ENCODE measurements at regions not wholly inside any gene's neighbourhood (a gene's known extent, or its start where the extent isn't known, plus 50 kb on each side); places are given as distances from the start of the nearest gene placed in this dataset.
A peak's percentile ranks its signal among the peaks of the same experiment; 100 is the strongest.
"Not testable (repeated sequence)": the region's sequence is repeated elsewhere in the genome, so short reads cannot be mapped to it uniquely, and the experiment has no call there.

- Histone ChIP-seq H3K4me1 (no peaks in the 10 kb centered on the region), H3K9me3 (no peaks in the 10 kb centered on the region), H3K4me3 (no peak overlapping the region), H3K27me3 (ENCODE audit: low read depth) (no peaks in the 10 kb centered on the region), H3K36me3 (replicated peaks) (no peaks in the 10 kb centered on the region)
- in situ Hi-C loops (cut with MboI; ENCODE audit: low sequenced_read_pairs) = no loop called here
- no peak for DNase-seq (ENCODE audit: low spot score in 2 of 2)
Observed at GRCh38 chr14:28820677-28821076, 54.1 kb downstream of the FOXG1 start.

- Histone ChIP-seq H3K4me1 (no peaks in the 10 kb centered on the region), H3K36me3 (replicated peaks) (no peaks in the 10 kb centered on the region), H3K4me3 (no peak overlapping the region), H3K9me3 (no peaks in the 10 kb centered on the region), H3K27me3 (ENCODE audit: low read depth) (no peaks in the 10 kb centered on the region)
- in situ Hi-C loops (cut with MboI; ENCODE audit: low sequenced_read_pairs) = no loop called here
- DNase-seq (ENCODE audit: low spot score in 2 of 2) = no peak
Observed at GRCh38 chr14:28821993-28822392, 55.4 kb downstream of the FOXG1 start.

DNA sequence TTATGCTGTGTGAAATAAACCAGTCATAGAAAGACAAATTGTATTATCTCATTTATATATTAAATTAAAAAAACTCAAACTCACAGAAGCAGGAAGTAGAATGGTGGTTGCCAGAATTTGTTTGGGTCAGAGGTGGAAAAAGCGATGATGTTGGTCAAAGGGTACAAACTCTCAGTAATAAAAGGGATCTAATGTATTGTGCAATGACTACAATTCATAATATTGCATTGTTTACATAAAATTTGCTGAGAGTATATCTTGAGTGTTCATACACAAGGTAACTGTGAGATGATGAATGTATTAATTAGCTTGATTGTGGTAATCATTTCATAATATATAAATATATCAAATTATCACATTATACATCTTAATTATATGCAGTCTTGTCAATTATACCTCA is 56.7 kb downstream of the FOXG1 start:
- H3K36me3 ChIP-seq (replicated peaks) = no peaks in the 10 kb centered on the region
- H3K4me1 ChIP-seq = peaks cover 5% of the 10 kb centered on the region
- no peaks in the 10 kb centered on the region for H3K9me3 ChIP-seq
- DNase-seq (ENCODE audit: low spot score in 2 of 2) = no peak
- in situ Hi-C loops (cut with MboI; ENCODE audit: low sequenced_read_pairs) = no loop called here
- H3K4me3 ChIP-seq = no peak overlapping the region
- H3K27me3 ChIP-seq (ENCODE audit: low read depth) = no peaks in the 10 kb centered on the region

GRCh38 chr14:28830115-28830534 is 63.5 kb downstream of the FOXG1 start:
- Histone ChIP-seq H3K27me3 (ENCODE audit: low read depth) (peaks cover 3% of the 10 kb centered on the region; the same call in 1 of the 2 replicates), H3K4me3 (no peak overlapping the region), H3K4me1 (peaks cover 29% of the 10 kb centered on the region), H3K36me3 (replicated peaks) (no peaks in the 10 kb centered on the region), H3K9me3 (no peaks in the 10 kb centered on the region)
- DNase-seq (ENCODE audit: low spot score in 2 of 2) = no peak
- in situ Hi-C loops (cut with MboI; ENCODE audit: low sequenced_read_pairs) = no loop called here

DNA sequence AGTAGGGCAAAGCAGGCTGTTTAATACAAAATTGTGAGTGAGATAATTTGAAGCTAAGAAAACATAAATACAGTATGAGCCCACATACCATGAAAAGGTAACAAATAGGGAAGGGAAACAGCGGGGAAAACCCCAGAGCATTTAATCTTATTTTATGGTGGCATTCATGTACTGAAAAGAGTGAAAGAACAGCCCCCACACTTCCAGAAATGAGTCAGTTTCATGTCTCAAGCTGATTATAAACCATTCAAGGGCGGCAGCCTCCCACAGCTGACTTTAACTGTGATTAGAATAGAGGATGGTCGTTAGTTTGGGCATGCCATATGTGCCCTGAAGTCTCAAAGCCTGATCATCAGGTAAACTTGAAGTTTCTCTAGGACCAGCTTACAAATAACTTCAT is 64.5 kb downstream of the FOXG1 start:
- Histone ChIP-seq H3K4me1 (peaks cover 29% of the 10 kb centered on the region), H3K36me3 (replicated peaks) (no peaks in the 10 kb centered on the region), H3K9me3 (no peaks in the 10 kb centered on the region), H3K4me3 (no peak overlapping the region), H3K27me3 (ENCODE audit: low read depth) (peaks cover 3% of the 10 kb centered on the region; the same call in 1 of the 2 replicates)
- in situ Hi-C loops (cut with MboI; ENCODE audit: low sequenced_read_pairs) = no loop called here
- DNase-seq (ENCODE audit: low spot score in 2 of 2) = no peak

- H3K36me3 ChIP-seq (replicated peaks); DNase-seq (ENCODE audit: low spot score in 2 of 2); H3K4me3 ChIP-seq; H3K27me3 ChIP-seq (ENCODE audit: low read depth); H3K4me1 ChIP-seq; in situ Hi-C loops (cut with MboI; ENCODE audit: low sequenced_read_pairs); H3K9me3 ChIP-seq: not testable (repeated sequence)
Observed at GRCh38 chr14:28842569-28842968, 76.0 kb downstream of the FOXG1 start.

DNA sequence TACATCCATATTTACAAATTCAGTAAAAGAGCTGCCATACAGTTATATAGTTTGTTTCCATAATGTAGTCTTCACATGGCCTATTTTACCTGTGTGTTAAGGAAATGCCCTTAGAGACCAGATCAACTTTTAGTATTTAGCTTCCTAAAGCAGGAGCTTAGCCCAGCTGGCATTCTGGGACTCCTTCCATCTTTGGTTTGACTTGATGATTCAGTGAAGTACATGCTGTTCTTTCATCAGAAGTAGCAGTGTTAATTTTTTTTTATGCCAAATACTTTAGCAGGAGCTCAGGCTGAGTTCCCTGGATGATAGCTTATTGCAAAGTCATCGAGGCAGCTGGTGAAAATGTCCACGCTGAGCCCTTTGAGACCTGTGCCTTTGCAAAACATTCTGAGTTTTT is 101.0 kb downstream of the FOXG1 start:
- no peaks in the 10 kb centered on the region for H3K27me3 ChIP-seq (ENCODE audit: low read depth)
- in situ Hi-C loops (cut with MboI; ENCODE audit: low sequenced_read_pairs) = no loop called here
- H3K36me3 ChIP-seq (replicated peaks) = no peaks in the 10 kb centered on the region
- no peak for DNase-seq (ENCODE audit: low spot score in 2 of 2)
- no peak overlapping the region for H3K4me3 ChIP-seq
- H3K9me3 ChIP-seq = no peaks in the 10 kb centered on the region
- H3K4me1 ChIP-seq = no peaks in the 10 kb centered on the region

DNA sequence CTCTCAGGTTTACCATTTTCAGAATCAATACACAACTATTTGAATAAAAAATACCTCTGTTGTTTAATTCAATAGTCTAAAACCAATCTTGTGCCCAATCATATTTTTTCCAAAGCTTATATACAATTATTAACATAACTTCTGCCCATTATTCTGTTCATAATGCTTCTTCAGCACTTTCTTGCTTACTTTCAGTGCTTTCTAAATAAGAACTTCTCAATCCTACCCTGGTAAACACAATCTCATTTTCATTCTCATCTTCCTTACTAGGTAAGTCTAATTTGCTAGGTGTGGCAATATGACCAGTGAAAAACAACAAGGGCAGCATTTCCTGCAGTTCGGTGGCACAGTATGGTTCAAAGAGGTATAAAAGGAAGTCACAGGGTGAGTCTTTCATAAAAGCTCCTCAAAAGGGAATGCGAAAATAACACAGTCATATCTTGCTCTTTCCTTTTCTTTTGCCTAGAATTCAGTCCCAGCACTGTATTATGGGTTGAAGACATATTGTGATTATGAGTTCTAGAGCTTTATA is 103.5 kb downstream of the FOXG1 start:
- H3K4me3 ChIP-seq = no peak overlapping the region
- no peaks in the 10 kb centered on the region for H3K27me3 ChIP-seq (ENCODE audit: low read depth)
- no peaks in the 10 kb centered on the region for H3K36me3 ChIP-seq (replicated peaks)
- DNase-seq (ENCODE audit: low spot score in 2 of 2) = no peak
- no peaks in the 10 kb centered on the region for H3K4me1 ChIP-seq
- in situ Hi-C loops (cut with MboI; ENCODE audit: low sequenced_read_pairs) = no loop called here
- no peaks in the 10 kb centered on the region for H3K9me3 ChIP-seq

- Histone ChIP-seq H3K4me1 (peaks cover 15% of the 10 kb centered on the region), H3K27me3 (ENCODE audit: low read depth) (no peaks in the 10 kb centered on the region), H3K4me3 (no peak overlapping the region), H3K36me3 (replicated peaks) (no peaks in the 10 kb centered on the region), H3K9me3 (no peaks in the 10 kb centered on the region)
- in situ Hi-C loops (cut with MboI; ENCODE audit: low sequenced_read_pairs) = no loop called here
- peak; percentile 43 to 68 for DNase-seq (ENCODE audit: low spot score in 2 of 2)
Observed at GRCh38 chr14:28875934-28876571, 109.5 kb downstream of the FOXG1 start.

DNA sequence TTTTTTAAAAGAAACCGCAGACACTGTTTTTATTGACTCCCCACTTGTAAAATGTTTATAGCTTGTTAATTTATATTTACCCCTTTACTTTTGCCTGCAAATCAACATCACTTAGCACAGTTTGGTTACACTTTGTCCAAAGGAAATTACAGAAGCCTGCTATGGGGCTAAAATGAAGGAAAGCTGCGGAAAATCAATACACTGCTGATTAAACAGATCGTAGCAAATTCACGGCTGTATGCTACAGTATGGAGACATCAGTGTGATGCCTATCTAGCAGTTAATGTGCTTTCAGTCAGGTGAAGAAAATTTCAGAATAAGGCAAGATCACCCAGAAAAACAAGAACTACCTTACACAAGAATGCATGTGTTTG is 110.0 kb downstream of the FOXG1 start:
- no peaks in the 10 kb centered on the region for H3K9me3 ChIP-seq
- no peak for DNase-seq (ENCODE audit: low spot score in 2 of 2)
- no peaks in the 10 kb centered on the region for H3K36me3 ChIP-seq (replicated peaks)
- H3K27me3 ChIP-seq (ENCODE audit: low read depth) = no peaks in the 10 kb centered on the region
- in situ Hi-C loops (cut with MboI; ENCODE audit: low sequenced_read_pairs) = no loop called here
- H3K4me3 ChIP-seq = no peak overlapping the region
- peaks cover 15% of the 10 kb centered on the region for H3K4me1 ChIP-seq

- Histone ChIP-seq H3K4me3 (no peak overlapping the region), H3K4me1 (peaks cover 15% of the 10 kb centered on the region), H3K36me3 (replicated peaks) (no peaks in the 10 kb centered on the region), H3K27me3 (ENCODE audit: low read depth) (no peaks in the 10 kb centered on the region), H3K9me3 (no peaks in the 10 kb centered on the region)
- in situ Hi-C loops (cut with MboI; ENCODE audit: low sequenced_read_pairs) = no loop called here
- no peak for DNase-seq (ENCODE audit: low spot score in 2 of 2)
Observed at GRCh38 chr14:28877923-28878322, 111.3 kb downstream of the FOXG1 start.

GRCh38 chr14:28879573-28879996 is 113.0 kb downstream of the FOXG1 start:
- peaks cover 15% of the 10 kb centered on the region for H3K4me1 ChIP-seq
- no peaks in the 10 kb centered on the region for H3K36me3 ChIP-seq (replicated peaks)
- H3K9me3 ChIP-seq = no peaks in the 10 kb centered on the region
- no peaks in the 10 kb centered on the region for H3K27me3 ChIP-seq (ENCODE audit: low read depth)
- DNase-seq (ENCODE audit: low spot score in 2 of 2) = peak in 1 of 2 experiments; percentile 10
- H3K4me3 ChIP-seq = no peak overlapping the region
- in situ Hi-C loops (cut with MboI; ENCODE audit: low sequenced_read_pairs) = no loop called here

- Histone ChIP-seq H3K27me3 (ENCODE audit: low read depth) (no peaks in the 10 kb centered on the region), H3K36me3 (replicated peaks) (no peaks in the 10 kb centered on the region), H3K4me1 (no peaks in the 10 kb centered on the region), H3K9me3 (no peaks in the 10 kb centered on the region), H3K4me3 (no peak overlapping the region)
- in situ Hi-C loops (cut with MboI; ENCODE audit: low sequenced_read_pairs) = no loop called here
- DNase-seq (ENCODE audit: low spot score in 2 of 2) = no peak
Observed at GRCh38 chr14:28886940-28887339, 120.4 kb downstream of the FOXG1 start.

- no peaks in the 10 kb centered on the region for H3K36me3 ChIP-seq (replicated peaks)
- no peak overlapping the region for H3K4me3 ChIP-seq
- DNase-seq (ENCODE audit: low spot score in 2 of 2) = no peak
- H3K4me1 ChIP-seq = peaks cover 5% of the 10 kb centered on the region
- in situ Hi-C loops (cut with MboI; ENCODE audit: low sequenced_read_pairs) = no loop called here
- no peaks in the 10 kb centered on the region for H3K27me3 ChIP-seq (ENCODE audit: low read depth)
- no peaks in the 10 kb centered on the region for H3K9me3 ChIP-seq
Observed at GRCh38 chr14:28895389-28895788, 128.8 kb downstream of the FOXG1 start.

DNA sequence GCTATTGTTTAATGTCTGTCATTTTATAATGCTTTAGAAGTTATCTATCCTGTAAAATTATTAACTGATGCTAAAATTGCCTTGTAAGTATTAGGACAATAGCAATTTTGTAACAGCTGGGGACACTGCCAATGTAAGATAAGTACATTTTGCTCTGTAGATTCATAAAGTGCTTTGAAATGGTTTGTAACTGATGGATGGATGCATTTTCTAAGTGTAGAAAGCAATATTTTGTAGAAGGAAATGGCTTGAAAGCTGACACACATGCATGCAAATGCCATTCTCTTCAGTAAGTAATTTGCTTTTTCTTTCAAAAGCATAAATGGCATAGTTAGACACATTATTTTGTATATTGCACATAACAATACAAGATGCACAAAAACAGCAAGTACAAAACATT is 129.8 kb downstream of the FOXG1 start:
- in situ Hi-C loops (cut with MboI; ENCODE audit: low sequenced_read_pairs) = no loop called here
- no peaks in the 10 kb centered on the region for H3K9me3 ChIP-seq
- no peak overlapping the region for H3K4me3 ChIP-seq
- peaks cover 5% of the 10 kb centered on the region for H3K4me1 ChIP-seq
- H3K27me3 ChIP-seq (ENCODE audit: low read depth) = no peaks in the 10 kb centered on the region
- H3K36me3 ChIP-seq (replicated peaks) = no peaks in the 10 kb centered on the region
- DNase-seq (ENCODE audit: low spot score in 2 of 2) = no peak

All from HAP-1 (cell line).